ENCODE measurements at regions not wholly inside any gene's neighbourhood (a gene's known extent, or its start where the extent isn't known, plus 50 kb on each side); places are given as distances from the start of the nearest gene placed in this dataset.
"Not testable (repeated sequence)": the region's sequence is repeated elsewhere in the genome, so short reads cannot be mapped to it uniquely, and the experiment has no call there.

GRCh38 chr21:9751087-9751585 lies 770.2 kb upstream of the TPTE start:
- not testable (repeated sequence) for H3K36me3 ChIP-seq (ENCODE audit: control insufficient read depth, insufficient read depth, low read length); H3K9me3 ChIP-seq (ENCODE audit: control insufficient read depth, low read length)

DNA sequence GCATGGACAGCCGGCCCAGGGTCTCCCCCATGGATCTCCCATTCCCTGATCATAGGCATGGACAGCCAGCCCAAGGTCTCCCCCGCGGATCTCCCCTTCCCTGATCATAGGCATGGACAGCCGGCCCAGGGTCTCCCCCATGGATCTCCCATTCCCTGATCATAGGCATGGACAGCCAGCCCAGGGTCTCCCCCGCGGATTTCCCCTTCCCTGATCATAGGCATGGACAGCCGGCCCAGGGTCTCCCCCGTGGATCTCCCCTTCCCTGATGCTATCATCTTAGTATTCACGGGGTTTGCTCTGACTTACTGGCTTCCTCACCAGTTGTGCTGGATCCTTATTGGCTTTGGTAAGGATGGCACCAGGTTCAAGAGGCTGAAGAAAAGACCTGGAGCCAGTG lies 769.4 kb upstream of the TPTE start:
- not testable (repeated sequence) for H3K36me3 ChIP-seq (ENCODE audit: control insufficient read depth, insufficient read depth, low read length); H3K9me3 ChIP-seq (ENCODE audit: control insufficient read depth, low read length); H3K4me3 ChIP-seq (ENCODE audit: insufficient read depth, low read depth, low read length, poor library complexity, severe bottlenecking); H3K27ac ChIP-seq (ENCODE audit: insufficient read depth, low read length, poor library complexity, severe bottlenecking); DNase-seq; H3K27me3 ChIP-seq (replicated peaks; ENCODE audit: control insufficient read depth, insufficient read depth, low read length, poor library complexity, severe bottlenecking); H3K4me1 ChIP-seq (ENCODE audit: control insufficient read depth, insufficient read depth, low read length, poor library complexity, severe bottlenecking)

More at GRCh38 chr21:9751087-9751585, 770.2 kb upstream of the TPTE start:
- not testable (repeated sequence) for H3K4me3 ChIP-seq (ENCODE audit: insufficient read depth, low read depth, low read length, poor library complexity, severe bottlenecking); H3K27ac ChIP-seq (ENCODE audit: insufficient read depth, low read length, poor library complexity, severe bottlenecking); H3K4me1 ChIP-seq (ENCODE audit: control insufficient read depth, insufficient read depth, low read length, poor library complexity, severe bottlenecking); DNase-seq; H3K27me3 ChIP-seq (replicated peaks; ENCODE audit: control insufficient read depth, insufficient read depth, low read length, poor library complexity, severe bottlenecking)

DNA sequence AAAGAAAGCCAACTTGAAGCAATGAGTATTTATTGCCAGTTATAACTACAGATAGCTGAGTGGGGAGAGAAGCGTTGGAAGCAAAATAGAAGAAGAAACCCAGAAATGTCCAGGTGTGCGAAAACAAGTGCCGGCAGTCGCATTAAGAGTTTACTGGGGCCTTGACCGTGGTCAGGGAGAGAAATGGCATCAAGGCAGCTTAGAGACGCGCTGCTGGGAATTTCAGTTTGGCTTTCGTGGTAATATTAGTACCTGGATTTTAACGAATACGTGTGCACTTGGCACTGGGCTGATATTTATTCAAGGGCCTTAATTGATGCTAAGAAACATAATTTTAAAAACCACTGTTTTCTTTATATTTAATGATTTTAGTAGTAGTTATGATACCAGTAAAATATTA lies 767.9 kb upstream of the TPTE start:
- H3K27ac ChIP-seq (ENCODE audit: insufficient read depth, low read length, poor library complexity, severe bottlenecking); DNase-seq; H3K27me3 ChIP-seq (replicated peaks; ENCODE audit: control insufficient read depth, insufficient read depth, low read length, poor library complexity, severe bottlenecking); H3K9me3 ChIP-seq (ENCODE audit: control insufficient read depth, low read length); H3K4me3 ChIP-seq (ENCODE audit: insufficient read depth, low read depth, low read length, poor library complexity, severe bottlenecking); H3K4me1 ChIP-seq (ENCODE audit: control insufficient read depth, insufficient read depth, low read length, poor library complexity, severe bottlenecking); H3K36me3 ChIP-seq (ENCODE audit: control insufficient read depth, insufficient read depth, low read length): not testable (repeated sequence)

DNA sequence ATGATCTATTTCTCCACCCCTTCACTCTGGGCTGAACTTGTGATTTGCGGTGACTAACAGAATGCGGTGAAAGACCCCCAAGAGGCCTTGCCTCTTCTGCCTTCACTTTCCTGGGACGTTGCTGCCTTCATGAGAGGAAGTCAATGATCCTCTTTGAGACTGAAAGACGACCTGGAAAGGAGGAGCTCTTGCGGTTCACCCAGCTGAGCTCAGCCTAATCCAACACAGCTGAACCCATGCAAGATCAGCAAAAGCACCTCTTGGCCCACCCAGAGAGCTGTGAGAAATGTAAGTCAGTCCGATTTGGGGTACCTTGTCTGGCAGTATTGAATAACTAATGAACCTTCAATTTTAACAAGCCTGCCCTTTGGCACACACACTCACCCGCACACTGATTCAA lies 767.4 kb upstream of the TPTE start:
- Histone ChIP-seq H3K36me3 (ENCODE audit: control insufficient read depth, insufficient read depth, low read length) (no peaks in the 10 kb centered on the region), H3K9me3 (ENCODE audit: control insufficient read depth, low read length) (peaks cover 5% of the 10 kb centered on the region), H3K4me1 (ENCODE audit: control insufficient read depth, insufficient read depth, low read length, poor library complexity, severe bottlenecking) (no peaks in the 10 kb centered on the region), H3K4me3 (ENCODE audit: insufficient read depth, low read depth, low read length, poor library complexity, severe bottlenecking) (no peak overlapping the region), H3K27me3 (replicated peaks; ENCODE audit: control insufficient read depth, insufficient read depth, low read length, poor library complexity, severe bottlenecking) (no peaks in the 10 kb centered on the region), H3K27ac (ENCODE audit: insufficient read depth, low read length, poor library complexity, severe bottlenecking) (no peak overlapping the region)
- DNase-seq = no peak

DNA sequence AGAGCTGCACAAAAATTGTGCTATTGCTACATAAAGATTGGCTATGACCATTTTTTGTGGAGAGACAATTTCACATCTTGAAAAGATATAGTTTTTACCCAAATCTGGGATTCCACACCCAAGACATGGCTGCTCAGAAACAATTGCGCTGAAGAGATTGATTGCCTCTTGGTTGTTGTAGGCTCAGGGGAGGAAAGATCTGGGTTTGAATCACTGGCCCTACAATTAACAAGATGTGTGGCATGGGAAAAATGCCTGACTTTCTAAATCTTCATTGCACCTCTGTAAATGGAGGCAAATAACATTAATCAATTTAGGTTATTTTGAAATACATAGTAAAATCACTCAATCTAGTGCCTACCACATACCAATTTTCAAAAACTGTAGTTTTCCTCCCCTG lies 766.9 kb upstream of the TPTE start:
- not testable (repeated sequence) for H3K36me3 ChIP-seq (ENCODE audit: control insufficient read depth, insufficient read depth, low read length); DNase-seq; H3K27me3 ChIP-seq (replicated peaks; ENCODE audit: control insufficient read depth, insufficient read depth, low read length, poor library complexity, severe bottlenecking); H3K4me3 ChIP-seq (ENCODE audit: insufficient read depth, low read depth, low read length, poor library complexity, severe bottlenecking); H3K9me3 ChIP-seq (ENCODE audit: control insufficient read depth, low read length); H3K4me1 ChIP-seq (ENCODE audit: control insufficient read depth, insufficient read depth, low read length, poor library complexity, severe bottlenecking); H3K27ac ChIP-seq (ENCODE audit: insufficient read depth, low read length, poor library complexity, severe bottlenecking)

- Histone ChIP-seq H3K4me3 (ENCODE audit: insufficient read depth, low read depth, low read length, poor library complexity, severe bottlenecking) (no peak overlapping the region), H3K36me3 (ENCODE audit: control insufficient read depth, insufficient read depth, low read length) (no peaks in the 10 kb centered on the region), H3K9me3 (ENCODE audit: control insufficient read depth, low read length) (peaks cover 9% of the 10 kb centered on the region), H3K27me3 (replicated peaks; ENCODE audit: control insufficient read depth, insufficient read depth, low read length, poor library complexity, severe bottlenecking) (no peaks in the 10 kb centered on the region), H3K4me1 (ENCODE audit: control insufficient read depth, insufficient read depth, low read length, poor library complexity, severe bottlenecking) (no peaks in the 10 kb centered on the region), H3K27ac (ENCODE audit: insufficient read depth, low read length, poor library complexity, severe bottlenecking) (no peak overlapping the region)
- no peak for DNase-seq
Measured at GRCh38 chr21:9755611-9756010, 765.8 kb upstream of the TPTE start.

GRCh38 chr21:9756677-9757076 lies 764.7 kb upstream of the TPTE start:
- Histone ChIP-seq H3K4me1 (ENCODE audit: control insufficient read depth, insufficient read depth, low read length, poor library complexity, severe bottlenecking) (no peaks in the 10 kb centered on the region), H3K27ac (ENCODE audit: insufficient read depth, low read length, poor library complexity, severe bottlenecking) (no peak overlapping the region), H3K9me3 (ENCODE audit: control insufficient read depth, low read length) (peaks cover 5% of the 10 kb centered on the region), H3K27me3 (replicated peaks; ENCODE audit: control insufficient read depth, insufficient read depth, low read length, poor library complexity, severe bottlenecking) (no peaks in the 10 kb centered on the region), H3K4me3 (ENCODE audit: insufficient read depth, low read depth, low read length, poor library complexity, severe bottlenecking) (no peak overlapping the region), H3K36me3 (ENCODE audit: control insufficient read depth, insufficient read depth, low read length) (no peaks in the 10 kb centered on the region)
- DNase-seq = no peak

DNA sequence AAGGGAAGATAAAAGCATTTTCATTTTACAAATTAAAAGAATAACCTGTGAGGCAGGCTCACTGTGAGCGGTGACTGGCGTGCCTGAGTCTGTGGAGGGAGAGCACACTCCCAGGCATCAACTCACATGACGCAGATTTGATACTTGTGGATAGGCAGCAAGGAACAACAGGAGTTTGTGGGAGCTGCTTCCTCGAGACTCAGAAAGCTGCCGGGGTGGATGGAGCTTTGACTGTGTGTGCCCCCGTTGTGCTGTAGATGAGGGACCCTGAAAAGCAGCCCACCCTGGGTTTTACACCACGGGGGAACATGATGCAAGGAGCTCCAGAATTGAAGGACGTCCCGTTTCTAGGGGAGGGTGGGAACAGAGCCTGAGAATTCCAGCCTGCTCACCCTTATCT lies 764.3 kb upstream of the TPTE start:
- not testable (repeated sequence) for H3K4me3 ChIP-seq (ENCODE audit: insufficient read depth, low read depth, low read length, poor library complexity, severe bottlenecking); H3K9me3 ChIP-seq (ENCODE audit: control insufficient read depth, low read length)

DNA sequence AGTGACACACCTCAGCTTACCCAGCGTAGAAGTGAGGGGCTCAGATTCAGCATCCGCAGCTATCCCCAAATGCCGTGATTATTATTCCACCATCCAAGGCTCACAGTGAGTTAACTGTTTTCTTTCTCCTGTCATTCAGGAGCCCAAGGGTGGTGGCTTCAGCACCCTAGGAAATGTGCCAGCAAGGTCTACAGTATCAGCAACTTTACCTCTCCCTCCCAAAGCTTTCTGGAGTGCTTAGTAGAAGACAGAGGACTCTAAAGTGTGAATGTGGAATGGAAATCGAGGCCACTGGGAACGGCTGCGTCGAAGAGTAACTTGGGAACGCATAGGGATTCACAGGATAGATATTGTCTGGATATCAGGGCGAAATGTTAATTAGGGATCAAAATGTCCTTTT lies 763.8 kb upstream of the TPTE start:
- H3K27me3 ChIP-seq (replicated peaks; ENCODE audit: control insufficient read depth, insufficient read depth, low read length, poor library complexity, severe bottlenecking); H3K4me3 ChIP-seq (ENCODE audit: insufficient read depth, low read depth, low read length, poor library complexity, severe bottlenecking); H3K27ac ChIP-seq (ENCODE audit: insufficient read depth, low read length, poor library complexity, severe bottlenecking); DNase-seq; H3K4me1 ChIP-seq (ENCODE audit: control insufficient read depth, insufficient read depth, low read length, poor library complexity, severe bottlenecking); H3K36me3 ChIP-seq (ENCODE audit: control insufficient read depth, insufficient read depth, low read length); H3K9me3 ChIP-seq (ENCODE audit: control insufficient read depth, low read length): not testable (repeated sequence)

More for the DNA sequence above, 764.3 kb upstream of the TPTE start:
- not testable (repeated sequence) for H3K36me3 ChIP-seq (ENCODE audit: control insufficient read depth, insufficient read depth, low read length); H3K27ac ChIP-seq (ENCODE audit: insufficient read depth, low read length, poor library complexity, severe bottlenecking); DNase-seq; H3K27me3 ChIP-seq (replicated peaks; ENCODE audit: control insufficient read depth, insufficient read depth, low read length, poor library complexity, severe bottlenecking); H3K4me1 ChIP-seq (ENCODE audit: control insufficient read depth, insufficient read depth, low read length, poor library complexity, severe bottlenecking)

GRCh38 chr21:9758141-9758540 lies 763.2 kb upstream of the TPTE start:
- Histone ChIP-seq H3K27me3 (replicated peaks; ENCODE audit: control insufficient read depth, insufficient read depth, low read length, poor library complexity, severe bottlenecking) (no peaks in the 10 kb centered on the region), H3K27ac (ENCODE audit: insufficient read depth, low read length, poor library complexity, severe bottlenecking) (no peak overlapping the region), H3K9me3 (ENCODE audit: control insufficient read depth, low read length) (peaks cover 5% of the 10 kb centered on the region)

DNA sequence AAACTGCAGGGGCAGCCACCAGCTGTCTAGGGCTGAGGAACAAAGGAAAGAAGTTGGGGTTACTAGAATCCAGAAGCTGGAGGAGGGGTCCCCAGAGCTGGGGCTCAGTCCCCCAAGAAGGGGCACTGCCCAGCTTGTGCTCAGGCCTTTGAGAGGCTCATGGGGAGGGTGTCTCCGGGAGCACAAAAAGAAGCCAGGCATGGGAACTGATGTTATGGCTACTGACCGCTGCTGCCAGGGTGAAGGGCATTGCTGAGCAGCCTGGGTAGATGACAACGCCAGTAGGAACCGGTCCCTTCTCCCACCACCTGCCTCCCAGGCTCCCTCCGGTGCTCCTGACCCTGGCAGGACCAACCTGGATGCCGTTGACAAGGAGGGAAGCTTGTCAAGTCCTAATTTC lies 762.5 kb upstream of the TPTE start:
- no peak overlapping the region for H3K27ac ChIP-seq (ENCODE audit: insufficient read depth, low read length, poor library complexity, severe bottlenecking)
- no peak overlapping the region for H3K4me3 ChIP-seq (ENCODE audit: insufficient read depth, low read depth, low read length, poor library complexity, severe bottlenecking)
- peaks cover 5% of the 10 kb centered on the region for H3K9me3 ChIP-seq (ENCODE audit: control insufficient read depth, low read length)
- H3K4me1 ChIP-seq (ENCODE audit: control insufficient read depth, insufficient read depth, low read length, poor library complexity, severe bottlenecking) = no peaks in the 10 kb centered on the region
- no peak for DNase-seq
- no peaks in the 10 kb centered on the region for H3K27me3 ChIP-seq (replicated peaks; ENCODE audit: control insufficient read depth, insufficient read depth, low read length, poor library complexity, severe bottlenecking)
- H3K36me3 ChIP-seq (ENCODE audit: control insufficient read depth, insufficient read depth, low read length) = no peaks in the 10 kb centered on the region

More at GRCh38 chr21:9758141-9758540, 763.2 kb upstream of the TPTE start:
- no peaks in the 10 kb centered on the region for H3K4me1 ChIP-seq (ENCODE audit: control insufficient read depth, insufficient read depth, low read length, poor library complexity, severe bottlenecking)
- DNase-seq = no peak
- no peak overlapping the region for H3K4me3 ChIP-seq (ENCODE audit: insufficient read depth, low read depth, low read length, poor library complexity, severe bottlenecking)
- no peaks in the 10 kb centered on the region for H3K36me3 ChIP-seq (ENCODE audit: control insufficient read depth, insufficient read depth, low read length)

All from effector memory CD4-positive, alpha-beta T cell (primary cell).